HepG2 (cell line): ENCODE measurements at regions not wholly inside any gene's neighbourhood (a gene's known extent, or its start where the extent isn't known, plus 50 kb on each side); places are given as distances from the start of the nearest gene placed in this dataset.
"Not testable (repeated sequence)": the region's sequence is repeated elsewhere in the genome, so short reads cannot be mapped to it uniquely, and the experiment has no call there.

ENCODE experiments used
- ATAC-seq: fragments of 200-7000 bp; cut with Tn5 transposase; 3 replicates; pipeline ENCODE4 v1.9.1; 2020; ENCODE audit warnings: mild to moderate bottlenecking, moderate library complexity
- BruUV-seq: library from RNA; stranded (reverse); fragments of 400-500 nt; replicated peaks from 2 replicates; lab custom pipeline; 2021; lab: Mats Ljungman, UMichigan
- CTCF ChIA-PET: fragments of 300-600 bp; formaldehyde crosslinking; extraction: SDS; loops from one replicate; lab custom pipeline; 2021; ENCODE audit warnings: low total read pairs, inconsistent platforms, low intra/inter-chr PET ratio; lab: Yijun Ruan, JAX
- POLR2A ChIA-PET: fragments of 350-600 bp; sonication (Branson Sonifier 250); formaldehyde crosslinking; loops from one replicate; lab custom pipeline; 2020; ENCODE audit warnings: antibody characterized with exemption, inconsistent platforms; lab: Yijun Ruan, JAX
- DNase-seq: peaks from one replicate; pipeline ENCODE4 v3.0.0-alpha.2; 2015; ENCODE audit warnings: low spot score
- FAIRE-seq: peaks from 3 replicates; lab custom pipeline; 2011; peaks lifted over from hg19 to GRCh38; lab: Jason Lieb, UNC
- H2AFZ ChIP-seq: one replicate; pipeline ENCODE4 v1.6.1; 2011; ENCODE audit warnings: low read length, inconsistent platforms
- H3K27ac ChIP-seq: fragments of 300-600 bp; 3 replicates; pipeline ENCODE4 v1.8.0; 2011; ENCODE audit warnings: mixed run types, mild to moderate bottlenecking, mixed read lengths, low read length, inconsistent platforms; ENCODE audit not compliant: insufficient read depth; ENCODE audit errors: extremely low read length
- H3K27me3 ChIP-seq, 2 experiments: fragments of 200-600 bp in 1 of 2; 2 replicates in 1 of 2; 3 replicates in 1 of 2; pipeline versions ENCODE4 v1.6.0 to v1.8.0; 2011; ENCODE audit warnings: low read length in 2 of 2, mild to moderate bottlenecking in 2 of 2, moderate library complexity in 2 of 2, inconsistent platforms in 1 of 2; ENCODE audit not compliant: insufficient read depth in 2 of 2, control insufficient read depth in 1 of 2
- H3K36me3 ChIP-seq, 2 experiments: fragments of 200-600 bp in 1 of 2; replicated peaks in 1 of 2; 2 replicates in 1 of 2; 3 replicates in 1 of 2; pipeline versions ENCODE4 v1.5.1 to v1.8.0; 2011; ENCODE audit warnings: low read length in 2 of 2, inconsistent platforms in 1 of 2; ENCODE audit not compliant: insufficient read depth in 2 of 2, control insufficient read depth in 1 of 2
- H3K4me1 ChIP-seq: 2 replicates; pipeline ENCODE4 v1.5.1; 2012; ENCODE audit warnings: low read length, inconsistent platforms; ENCODE audit not compliant: insufficient read depth
- H3K4me2 ChIP-seq: 2 replicates; pipeline ENCODE4 v1.6.0; 2011; ENCODE audit warnings: low read depth, low read length, inconsistent platforms
- H3K4me3 ChIP-seq, 3 experiments: fragments of 200-600 bp in 1 of 3; sonication (generic), shearing (Covaris generic) in 1 of 3; replicated peaks in 1 of 3; 2 replicates each; pipeline ENCODE4 v1.5.1; 2011 to 2016; ENCODE audit warnings: low read length in 3 of 3, inconsistent platforms in 2 of 3, low read depth in 2 of 3, mild to moderate bottlenecking in 2 of 3, control low read depth in 1 of 3, mixed read lengths in 1 of 3; ENCODE audit not compliant: insufficient read depth in 1 of 3
- H3K79me2 ChIP-seq: one replicate; pipeline ENCODE4 v1.6.1; 2011; ENCODE audit warnings: low read length, inconsistent platforms; ENCODE audit not compliant: insufficient read depth
- H3K9ac ChIP-seq: 2 replicates; pipeline ENCODE4 v1.6.0; 2011; ENCODE audit warnings: mild to moderate bottlenecking, low read depth, low read length, inconsistent platforms; ENCODE audit not compliant: insufficient read depth
- H3K9me3 ChIP-seq: 2 replicates; pipeline ENCODE4 v1.5.1; 2012; ENCODE audit warnings: mild to moderate bottlenecking, low read length
- H4K20me1 ChIP-seq: 2 replicates; pipeline ENCODE4 v1.6.0; 2011; ENCODE audit warnings: inconsistent platforms, mild to moderate bottlenecking, low read length, moderate library complexity; ENCODE audit not compliant: insufficient read depth
- WGBS: methylation state at CpG from one replicate; pipeline ENCODE4 v1.1.6; 2017; ENCODE audit warnings: low lambda C conversion rate; 5-methylcytosine and 5-hydroxymethylcytosine counted together
- in situ Hi-C: cut with HindIII; loops from 2 replicates; pipeline ENCODE4 v1.10.0; 2017; ENCODE audit warnings: low pct_unique_long_range_greater_than_20kb; ENCODE audit not compliant: extremely low pct_ligation_motif_present
- intact Hi-C: fragments of 100-400 bp; cut with micrococcal nuclease; formaldehyde crosslinking; loops from one replicate; pipeline ENCODE4 v1.10.0; 2022; ENCODE audit not compliant: unreplicated experiment

DNA sequence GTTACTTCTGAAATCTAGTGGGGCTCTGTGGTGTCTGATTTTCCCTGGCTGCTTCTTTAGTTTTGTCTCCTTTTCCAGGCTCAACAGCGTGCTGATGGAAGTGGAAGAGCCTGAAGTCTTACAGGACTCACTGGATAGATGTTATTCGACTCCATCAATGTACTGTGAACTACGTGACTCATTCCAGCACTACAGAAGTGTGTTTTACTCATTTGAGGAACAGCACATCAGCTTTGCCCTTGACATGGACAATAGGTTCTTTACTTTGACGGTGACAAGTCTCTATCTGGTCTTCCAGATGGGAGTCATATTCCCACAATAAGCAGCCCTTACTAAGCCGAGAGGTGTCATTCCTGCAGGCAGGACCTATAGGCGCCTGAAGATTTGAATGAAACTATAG, 51.1 kb downstream of the NBPF8 start:
- 92% methylated on average over 6 of the region's 6 CpGs for WGBS
- H3K4me1 ChIP-seq, H3K4me3 ChIP-seq, intact Hi-C loops, H3K4me2 ChIP-seq, H3K9me3 ChIP-seq, in situ Hi-C loops, H3K79me2 ChIP-seq, H3K27me3 ChIP-seq, H3K9ac ChIP-seq, H3K36me3 ChIP-seq, DNase-seq, BruUV-seq, POLR2A ChIA-PET, H4K20me1 ChIP-seq, H3K27ac ChIP-seq, CTCF ChIA-PET, FAIRE-seq, H2AFZ ChIP-seq, ATAC-seq: not testable (repeated sequence)

DNA sequence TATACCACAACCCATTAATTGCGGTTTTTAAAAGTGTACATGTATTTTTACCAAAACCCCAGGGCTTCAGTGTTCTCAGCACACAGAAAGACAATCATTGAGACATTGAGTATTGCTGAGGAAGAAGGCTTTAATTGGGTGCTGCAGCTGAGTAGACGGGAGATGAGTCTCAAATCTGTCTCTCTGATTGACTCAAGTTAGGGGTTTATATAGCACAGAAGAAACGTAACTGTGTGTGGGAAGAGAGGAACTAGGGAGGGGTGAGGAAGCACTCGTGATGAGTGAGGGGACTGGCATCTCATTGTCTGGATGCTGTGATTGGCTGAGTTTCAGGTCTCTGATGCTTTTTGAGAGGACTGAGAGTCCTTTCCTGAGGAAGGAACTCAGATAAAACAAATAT, 62.8 kb downstream of the NBPF8 start:
- in situ Hi-C loops, intact Hi-C loops, H3K79me2 ChIP-seq, FAIRE-seq, H4K20me1 ChIP-seq, H2AFZ ChIP-seq, BruUV-seq, H3K4me2 ChIP-seq, CTCF ChIA-PET, H3K9me3 ChIP-seq, H3K4me1 ChIP-seq, POLR2A ChIA-PET, H3K27me3 ChIP-seq, H3K36me3 ChIP-seq, H3K4me3 ChIP-seq, H3K9ac ChIP-seq, ATAC-seq, DNase-seq, H3K27ac ChIP-seq: not testable (repeated sequence)
- 94% methylated on average over 4 of the region's 4 CpGs for WGBS

DNA sequence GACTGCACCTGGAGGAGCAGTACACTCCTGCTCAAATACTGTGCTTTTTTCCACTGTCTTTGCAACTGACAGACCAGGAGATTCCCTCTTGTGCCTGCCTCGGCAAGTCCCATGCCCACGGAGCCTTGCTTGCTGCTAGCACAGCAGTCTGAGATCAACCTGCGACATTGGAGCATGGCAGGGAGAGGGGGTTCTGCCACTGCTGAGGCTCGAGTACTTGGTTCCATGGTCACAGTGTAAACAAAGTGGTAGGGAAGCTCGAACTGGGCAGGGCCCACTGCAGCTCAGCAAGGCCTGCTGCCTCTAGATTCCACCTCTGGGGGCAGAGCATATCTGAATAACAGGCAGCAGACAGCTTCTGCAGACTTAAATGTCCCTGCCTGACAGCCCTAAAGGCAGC, 63.6 kb downstream of the NBPF8 start:
- H3K36me3 ChIP-seq, intact Hi-C loops, DNase-seq, ATAC-seq, in situ Hi-C loops, H3K4me2 ChIP-seq, POLR2A ChIA-PET, H4K20me1 ChIP-seq, H3K4me1 ChIP-seq, H3K4me3 ChIP-seq, H3K27ac ChIP-seq, H3K9me3 ChIP-seq, FAIRE-seq, H3K79me2 ChIP-seq, H2AFZ ChIP-seq, H3K9ac ChIP-seq, BruUV-seq, H3K27me3 ChIP-seq, CTCF ChIA-PET: not testable (repeated sequence)
- WGBS = no CpG with 5 or more reads among the region's 5 CpGs

DNA sequence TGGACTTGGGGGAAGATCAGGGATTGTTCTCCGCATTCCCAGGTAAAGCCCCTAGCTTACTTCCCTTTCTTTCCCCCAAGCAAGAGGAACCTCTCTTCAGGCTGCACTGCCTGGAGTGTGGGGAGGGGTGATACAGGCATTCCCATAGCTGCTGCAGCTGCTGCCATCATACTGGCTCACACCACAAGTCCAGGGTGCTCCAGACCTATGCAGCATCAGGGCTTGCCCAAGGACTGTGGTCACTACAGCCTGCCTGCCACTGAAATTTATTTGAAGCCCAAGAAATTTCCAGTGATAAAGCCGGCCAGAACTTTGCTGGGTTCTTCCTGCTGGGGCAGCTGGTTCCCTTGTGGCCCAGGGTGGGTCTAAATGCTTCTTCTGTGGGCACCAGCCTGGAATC, 72.7 kb downstream of the NBPF8 start:
- H3K36me3 ChIP-seq, intact Hi-C loops, BruUV-seq, ATAC-seq, H3K79me2 ChIP-seq, H3K4me1 ChIP-seq, H3K4me3 ChIP-seq, H3K9me3 ChIP-seq, in situ Hi-C loops, CTCF ChIA-PET, H2AFZ ChIP-seq, H3K9ac ChIP-seq, H3K4me2 ChIP-seq, DNase-seq, H4K20me1 ChIP-seq, H3K27ac ChIP-seq, FAIRE-seq, POLR2A ChIA-PET, H3K27me3 ChIP-seq: not testable (repeated sequence)
- WGBS = no CpG with 5 or more reads among the region's 2 CpGs
